HUES6 (cell line): ENCODE measurements at regions not wholly inside any gene's neighbourhood (a gene's known extent, or its start where the extent isn't known, plus 50 kb on each side); places are given as distances from the start of the nearest gene placed in this dataset.
"Not testable (repeated sequence)": the region's sequence is repeated elsewhere in the genome, so short reads cannot be mapped to it uniquely, and the experiment has no call there.

ENCODE experiments used
- H3K27ac ChIP-seq: 2 replicates; pipeline ENCODE4 v1.7.0; 2013; ENCODE audit warnings: low read depth, mild to moderate bottlenecking, low read length, inconsistent platforms
- H3K27me3 ChIP-seq: 2 replicates; pipeline ENCODE4 v1.6.1; 2013; ENCODE audit warnings: low read length; ENCODE audit not compliant: control insufficient read depth, insufficient read depth
- H3K36me3 ChIP-seq: 2 replicates; pipeline ENCODE4 v1.6.1; 2013; ENCODE audit warnings: low read length; ENCODE audit not compliant: control insufficient read depth, insufficient read depth
- H3K4me1 ChIP-seq: 2 replicates; pipeline ENCODE4 v1.6.1; 2013; ENCODE audit warnings: low read length; ENCODE audit not compliant: control insufficient read depth, insufficient read depth
- H3K4me3 ChIP-seq: 2 replicates; pipeline ENCODE4 v1.5.1; 2013; ENCODE audit warnings: low read depth, low read length
- H3K9ac ChIP-seq: one replicate; pipeline ENCODE4 v1.6.1; 2013; ENCODE audit warnings: mild to moderate bottlenecking, low read length
- H3K9me3 ChIP-seq: 2 replicates; pipeline ENCODE4 v1.6.1; 2013; ENCODE audit warnings: low read depth, low read length; ENCODE audit not compliant: control insufficient read depth, insufficient read depth

DNA sequence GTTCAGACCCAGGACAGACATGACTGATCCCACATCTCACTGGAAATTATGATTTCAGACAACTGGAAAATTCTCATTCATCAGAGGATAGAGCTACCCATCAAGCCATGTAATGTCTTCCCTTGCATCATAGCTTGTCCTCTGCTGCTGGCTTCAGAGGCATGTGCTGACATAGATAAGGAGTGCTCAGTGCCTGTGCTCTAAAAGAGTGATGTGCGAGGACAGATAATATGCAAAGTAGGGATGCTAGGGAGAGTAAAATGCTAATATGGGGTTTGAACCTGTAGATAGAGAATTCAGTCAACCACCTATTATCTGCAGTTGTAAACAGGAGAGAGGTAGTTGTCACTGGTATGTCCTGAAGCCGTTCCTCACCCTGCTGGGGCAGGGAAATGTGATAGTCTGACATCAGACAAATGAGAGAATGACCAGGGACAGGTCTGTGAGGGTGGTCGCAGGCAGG lies 349.7 kb upstream of the CCL2 start:
- no peak overlapping the region for H3K4me3 ChIP-seq
- no peaks in the 10 kb centered on the region for H3K36me3 ChIP-seq
- H3K4me1 ChIP-seq: peaks cover 15% of the 10 kb centered on the region
- H3K27me3 ChIP-seq: no peaks in the 10 kb centered on the region; the same call in 1 of the 2 replicates
- H3K9ac ChIP-seq: no peak overlapping the region
- H3K27ac ChIP-seq: no peak overlapping the region
- no peaks in the 10 kb centered on the region for H3K9me3 ChIP-seq

GRCh38 chr17:33908363-33909064 lies 346.6 kb upstream of the CCL2 start:
- Histone ChIP-seq H3K4me3 (no peak overlapping the region), H3K9ac (no peak overlapping the region), H3K4me1 (peaks cover 2% of the 10 kb centered on the region; the same call in 1 of the 2 replicates), H3K27me3 (no peaks in the 10 kb centered on the region; the same call in 1 of the 2 replicates), H3K36me3 (no peaks in the 10 kb centered on the region), H3K27ac (no peak overlapping the region), H3K9me3 (no peaks in the 10 kb centered on the region)

- no peaks in the 10 kb centered on the region for H3K36me3 ChIP-seq
- no peaks in the 10 kb centered on the region; the same call in 1 of the 2 replicates for H3K27me3 ChIP-seq
- H3K27ac ChIP-seq: no peak overlapping the region
- H3K4me3 ChIP-seq: no peak overlapping the region
- no peaks in the 10 kb centered on the region for H3K9me3 ChIP-seq
- H3K9ac ChIP-seq: no peak overlapping the region
- no peaks in the 10 kb centered on the region for H3K4me1 ChIP-seq
These were observed 344.8 kb upstream of the CCL2 start for GRCh38 chr17:33910200-33910857.

DNA sequence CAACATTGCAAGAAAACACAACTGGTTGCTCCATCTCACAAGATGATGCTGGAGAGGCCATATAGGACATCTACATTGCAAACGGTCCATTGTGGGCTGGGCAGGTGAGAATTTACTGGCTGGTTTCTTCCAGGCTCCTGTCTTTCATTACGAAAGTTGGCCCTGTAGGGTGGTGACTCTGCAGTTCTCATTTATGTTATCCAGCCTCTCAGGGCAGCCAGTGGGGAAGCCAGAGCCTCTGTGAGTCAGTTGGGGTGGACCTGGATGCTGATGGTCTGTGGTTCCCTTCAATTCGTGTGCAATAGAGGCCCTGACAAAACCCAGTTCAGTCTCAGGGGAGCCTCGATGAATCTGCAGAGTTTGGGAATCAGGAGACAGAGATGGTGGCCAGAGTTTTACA lies 341.0 kb upstream of the CCL2 start:
- Histone ChIP-seq H3K9ac (no peak overlapping the region), H3K9me3 (no peaks in the 10 kb centered on the region), H3K36me3 (no peaks in the 10 kb centered on the region), H3K4me3 (no peak overlapping the region), H3K27ac (no peak overlapping the region), H3K4me1 (no peaks in the 10 kb centered on the region), H3K27me3 (no peaks in the 10 kb centered on the region)

DNA sequence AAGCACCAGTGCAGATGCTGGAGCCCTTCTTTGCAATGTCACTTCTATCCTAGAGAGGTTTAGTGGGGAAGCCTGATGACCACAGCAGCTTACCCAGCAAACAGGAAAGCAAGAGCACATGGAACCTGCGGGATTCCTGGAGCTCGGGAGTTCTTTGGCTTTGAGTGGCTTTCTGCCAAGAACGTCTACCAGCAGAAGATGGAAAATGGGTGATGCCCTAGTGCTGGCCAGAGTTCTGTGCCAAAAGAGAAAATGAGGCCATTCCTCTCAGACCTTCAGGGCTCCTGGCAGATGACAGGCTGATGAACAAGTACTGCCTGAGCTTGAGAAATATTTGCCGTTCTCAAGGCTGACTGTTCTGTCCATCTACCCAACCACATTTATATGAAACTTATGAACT lies 332.1 kb upstream of the CCL2 start:
- Histone ChIP-seq H3K4me3 (no peak overlapping the region), H3K9ac (no peak overlapping the region), H3K27ac (no peak overlapping the region), H3K36me3 (no peaks in the 10 kb centered on the region), H3K4me1 (peaks cover 8% of the 10 kb centered on the region; the same call in 1 of the 2 replicates), H3K9me3 (no peaks in the 10 kb centered on the region), H3K27me3 (no peaks in the 10 kb centered on the region; the same call in 1 of the 2 replicates)

GRCh38 chr17:33924104-33924503 lies 331.0 kb upstream of the CCL2 start:
- H3K9me3 ChIP-seq: no peaks in the 10 kb centered on the region
- no peak overlapping the region for H3K4me3 ChIP-seq
- H3K9ac ChIP-seq: no peak overlapping the region
- no peak overlapping the region for H3K27ac ChIP-seq
- no peaks in the 10 kb centered on the region for H3K36me3 ChIP-seq
- peaks cover 19% of the 10 kb centered on the region for H3K4me1 ChIP-seq
- H3K27me3 ChIP-seq: no peaks in the 10 kb centered on the region; the same call in 1 of the 2 replicates

GRCh38 chr17:33925649-33926048 lies 329.4 kb upstream of the CCL2 start:
- Histone ChIP-seq H3K4me3 (no peak overlapping the region), H3K27me3 (no peaks in the 10 kb centered on the region; the same call in 1 of the 2 replicates), H3K9ac (no peak overlapping the region), H3K9me3 (no peaks in the 10 kb centered on the region), H3K27ac (no peak overlapping the region), H3K36me3 (no peaks in the 10 kb centered on the region), H3K4me1 (peaks cover 35% of the 10 kb centered on the region)

GRCh38 chr17:33927732-33928133 lies 327.4 kb upstream of the CCL2 start:
- peaks cover 38% of the 10 kb centered on the region for H3K4me1 ChIP-seq
- no peaks in the 10 kb centered on the region; the same call in 1 of the 2 replicates for H3K27me3 ChIP-seq
- no peak overlapping the region for H3K27ac ChIP-seq
- H3K9ac ChIP-seq: no peak overlapping the region
- no peaks in the 10 kb centered on the region for H3K36me3 ChIP-seq
- no peak overlapping the region for H3K4me3 ChIP-seq
- no peaks in the 10 kb centered on the region for H3K9me3 ChIP-seq

- peak overlapping the region; percentile 22 for H3K4me3 ChIP-seq
- no peaks in the 10 kb centered on the region for H3K36me3 ChIP-seq
- H3K4me1 ChIP-seq: peaks cover 38% of the 10 kb centered on the region
- no peaks in the 10 kb centered on the region for H3K27me3 ChIP-seq
- H3K9me3 ChIP-seq: no peaks in the 10 kb centered on the region
- no peak overlapping the region for H3K9ac ChIP-seq
- H3K27ac ChIP-seq: 0 out of 2 replicates have a peak overlapping the region, but pooled peaks have one; percentile 2
These were observed 325.8 kb upstream of the CCL2 start for GRCh38 chr17:33929181-33929724.

- peaks cover 38% of the 10 kb centered on the region for H3K4me1 ChIP-seq
- not testable (repeated sequence) for H3K9me3 ChIP-seq, H3K9ac ChIP-seq, H3K36me3 ChIP-seq, H3K4me3 ChIP-seq, H3K27me3 ChIP-seq, H3K27ac ChIP-seq
These were observed 323.8 kb upstream of the CCL2 start for GRCh38 chr17:33931148-33931814.

- no peak overlapping the region for H3K4me3 ChIP-seq
- H3K36me3 ChIP-seq: no peaks in the 10 kb centered on the region
- no peak overlapping the region for H3K27ac ChIP-seq
- no peak overlapping the region for H3K9ac ChIP-seq
- peaks cover 32% of the 10 kb centered on the region for H3K4me1 ChIP-seq
- no peaks in the 10 kb centered on the region for H3K27me3 ChIP-seq
- no peaks in the 10 kb centered on the region for H3K9me3 ChIP-seq
These were observed 322.1 kb upstream of the CCL2 start for GRCh38 chr17:33932996-33933395.
